Activated T-cell treated with anti-CD3 and anti-CD28 coated beads, Interleukin-2, amount 50 U/mL, for 72 hours (primary cell): ENCODE measurements at regions not wholly inside any gene's neighbourhood (a gene's known extent, or its start where the extent isn't known, plus 50 kb on each side); places are given as distances from the start of the nearest gene placed in this dataset.
"Not testable (repeated sequence)": the region's sequence is repeated elsewhere in the genome, so short reads cannot be mapped to it uniquely, and the experiment has no call there.

Source experiments
- ATAC-seq, 2 donors: fragments of 150-1000 bp; cut with Tn5 transposase; replicated peaks in 1 of 2; 2 replicates each; pipeline ENCODE4 v1.10.0; 2021; ENCODE audit warnings: moderate library complexity in 2 of 2, mild to moderate bottlenecking in 1 of 2
- DNase-seq, 2 donors: peaks; one replicate each; pipeline ENCODE4 v3.0.0; 2021 to 2022; ENCODE audit warnings: mixed read lengths in 1 of 2
- H3K27ac Mint-ChIP-seq: one replicate; pipeline ENCODE4 v1.8.0; 2022; ENCODE audit warnings: mild to moderate bottlenecking, moderate library complexity, mixed read lengths
- H3K27me3 Mint-ChIP-seq: one replicate; pipeline ENCODE4 v1.8.0; 2022; ENCODE audit warnings: low read depth, mixed read lengths
- H3K36me3 Mint-ChIP-seq, 2 donors: one replicate each; pipeline ENCODE4 v1.8.0; 2022; ENCODE audit warnings: mixed read lengths in 2 of 2, mild to moderate bottlenecking in 1 of 2; ENCODE audit not compliant: insufficient read depth in 2 of 2
- H3K4me1 Mint-ChIP-seq: one replicate; pipeline ENCODE4 v1.8.0; 2022; ENCODE audit warnings: low read depth, mixed read lengths
- H3K4me3 Mint-ChIP-seq, 2 donors: one replicate each; pipeline ENCODE4 v1.8.0; 2022; ENCODE audit warnings: mild to moderate bottlenecking in 2 of 2, mixed read lengths in 2 of 2, moderate library complexity in 2 of 2
- H3K9me3 Mint-ChIP-seq, 2 donors: one replicate each; pipeline ENCODE4 v1.8.0; 2022; ENCODE audit warnings: mixed read lengths in 2 of 2

DNA sequence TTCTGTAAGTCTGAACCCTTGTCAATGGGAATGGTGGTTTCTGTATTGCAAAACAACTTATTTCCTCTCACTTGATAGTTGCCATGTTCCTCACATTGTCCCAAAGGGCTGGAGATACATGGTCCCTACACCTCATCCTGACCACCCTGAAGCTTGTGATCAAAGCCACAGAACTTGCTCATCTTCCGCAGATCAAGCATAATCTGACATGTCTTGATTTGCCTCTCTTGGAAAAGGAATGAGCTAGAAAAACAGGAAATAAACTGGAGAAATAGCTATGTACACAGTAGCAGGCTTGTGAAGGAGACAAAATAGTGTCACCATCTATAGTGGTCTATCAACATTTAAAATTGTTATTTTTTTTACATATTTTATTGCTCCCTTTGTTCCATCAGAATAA lies 871.9 kb upstream of the C9orf72 start:
- no peak overlapping the region for H3K27ac Mint-ChIP-seq
- peaks cover 0 to 2% of the 10 kb centered on the region in 2 donors for H3K36me3 Mint-ChIP-seq
- H3K4me3 Mint-ChIP-seq = no peak overlapping the region
- DNase-seq (no peak), ATAC-seq (no peak)
- H3K4me1 Mint-ChIP-seq = no peaks in the 10 kb centered on the region
- peaks cover 13 to 15% of the 10 kb centered on the region in 2 donors for H3K9me3 Mint-ChIP-seq
- no peaks in the 10 kb centered on the region for H3K27me3 Mint-ChIP-seq

DNA sequence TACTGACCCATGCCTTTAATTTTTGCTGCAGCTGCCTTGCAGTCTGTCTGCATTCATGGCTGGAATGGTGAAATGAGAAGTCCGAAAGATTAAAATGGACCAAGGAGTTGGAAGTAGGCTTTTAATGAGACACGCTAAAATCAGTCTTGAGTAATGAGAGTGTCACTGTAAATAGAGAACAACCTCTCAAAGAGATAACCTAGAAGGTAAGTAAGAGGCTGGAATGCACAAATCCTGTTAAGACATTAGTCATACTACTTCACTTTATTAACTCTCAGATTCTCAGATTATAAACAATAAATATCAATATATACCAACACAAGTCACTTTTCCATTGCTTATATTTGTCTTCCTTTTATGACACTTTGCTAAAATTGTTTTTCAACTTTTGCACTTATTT lies 880.6 kb upstream of the C9orf72 start:
- ATAC-seq (no peak), DNase-seq (no peak)
- Mint-ChIP-seq H3K9me3 (peaks cover 4 to 7% of the 10 kb centered on the region in 2 donors), H3K27me3 (no peaks in the 10 kb centered on the region), H3K4me1 (no peaks in the 10 kb centered on the region), H3K4me3 (no peak overlapping the region), H3K27ac (no peak overlapping the region), H3K36me3 (no peaks in the 10 kb centered on the region)

DNA sequence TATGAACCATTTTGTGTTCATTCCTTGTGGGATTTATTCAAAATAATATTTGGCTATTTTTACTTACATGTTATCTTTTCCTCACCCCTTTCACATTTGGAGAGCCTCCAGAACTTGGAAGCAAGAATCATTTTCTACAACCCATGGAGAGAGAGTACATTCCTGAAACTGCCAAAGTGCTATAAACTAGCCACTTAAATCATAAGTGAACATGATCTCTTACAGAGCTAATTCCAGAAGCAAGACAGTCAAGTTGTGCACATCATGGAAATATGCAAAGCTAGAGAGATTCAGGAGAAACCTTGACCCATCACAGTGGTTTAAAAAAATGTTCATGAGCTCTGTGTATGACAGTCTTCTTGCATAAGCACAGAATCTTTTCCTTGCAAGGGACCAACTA lies 883.6 kb upstream of the C9orf72 start:
- DNase-seq (no peak), ATAC-seq (no peak)
- Mint-ChIP-seq H3K4me1 (no peaks in the 10 kb centered on the region), H3K36me3 (no peaks in the 10 kb centered on the region), H3K27me3 (no peaks in the 10 kb centered on the region), H3K4me3 (no peak overlapping the region), H3K9me3 (peaks cover 4 to 7% of the 10 kb centered on the region in 2 donors), H3K27ac (no peak overlapping the region)

DNA sequence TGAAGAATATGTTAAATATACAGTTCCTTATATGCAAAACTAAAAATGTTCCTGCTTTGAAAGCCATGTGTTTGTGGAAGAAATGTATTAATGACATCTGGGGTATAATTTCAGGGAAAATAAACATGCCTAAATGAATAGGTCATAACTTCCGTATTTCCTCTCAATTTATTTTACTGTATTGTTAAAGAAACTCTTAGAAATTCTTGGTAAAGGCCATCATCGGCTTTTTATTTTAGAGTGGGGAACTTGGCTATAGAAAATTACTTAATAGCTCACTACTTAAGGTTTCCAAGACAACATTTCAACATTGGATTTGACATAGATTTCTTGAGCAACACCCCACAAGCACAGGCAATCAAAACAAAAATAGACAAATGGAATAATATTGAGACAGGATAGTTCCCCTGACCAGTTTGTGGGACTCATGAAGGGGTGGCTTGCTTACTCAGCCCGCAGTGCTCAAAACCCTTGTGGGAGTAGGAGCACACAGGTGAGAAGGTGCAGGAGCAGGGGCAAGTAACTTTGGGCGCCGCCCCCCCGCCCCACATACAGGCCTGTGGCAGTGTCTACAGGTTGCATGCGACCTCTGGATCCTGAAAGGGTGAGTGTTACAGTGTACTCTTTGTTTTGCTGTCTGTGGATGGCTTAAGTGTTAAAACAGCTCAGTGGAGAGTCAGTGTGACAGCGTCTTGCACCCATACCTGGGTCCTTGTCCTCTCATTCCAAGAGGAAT lies 891.4 kb upstream of the C9orf72 start:
- DNase-seq (no peak), ATAC-seq (no peak)
- no peak overlapping the region for H3K27ac Mint-ChIP-seq
- H3K27me3 Mint-ChIP-seq = no peaks in the 10 kb centered on the region
- H3K36me3 Mint-ChIP-seq = no peaks in the 10 kb centered on the region
- H3K4me3 Mint-ChIP-seq = no peak overlapping the region
- H3K9me3 Mint-ChIP-seq = peaks cover 13 to 16% of the 10 kb centered on the region in 2 donors
- no peaks in the 10 kb centered on the region for H3K4me1 Mint-ChIP-seq

DNA sequence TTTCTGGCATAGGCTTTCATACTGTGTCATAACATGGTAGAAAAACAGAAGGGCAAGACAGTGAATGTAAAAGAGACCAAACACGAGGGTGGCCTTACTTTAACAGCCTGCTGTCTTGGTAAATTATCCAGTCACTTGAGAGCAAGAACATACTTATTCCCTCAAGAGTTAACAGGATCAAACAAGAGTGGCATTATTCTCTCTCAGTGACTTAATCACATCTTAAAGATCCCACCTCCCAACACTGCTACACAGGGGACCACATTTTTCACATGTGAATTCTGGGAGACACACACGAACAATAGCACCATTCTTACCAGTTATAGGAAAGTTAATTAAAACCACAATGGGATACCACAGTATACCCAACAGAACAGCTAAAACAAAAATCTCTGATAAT lies 898.0 kb upstream of the C9orf72 start:
- peaks cover 10 to 12% of the 10 kb centered on the region in 2 donors for H3K9me3 Mint-ChIP-seq
- DNase-seq (no peak), ATAC-seq (no peak)
- no peaks in the 10 kb centered on the region for H3K4me1 Mint-ChIP-seq
- no peak overlapping the region for H3K4me3 Mint-ChIP-seq
- no peaks in the 10 kb centered on the region for H3K36me3 Mint-ChIP-seq
- H3K27ac Mint-ChIP-seq = no peak overlapping the region
- H3K27me3 Mint-ChIP-seq = no peaks in the 10 kb centered on the region

DNA sequence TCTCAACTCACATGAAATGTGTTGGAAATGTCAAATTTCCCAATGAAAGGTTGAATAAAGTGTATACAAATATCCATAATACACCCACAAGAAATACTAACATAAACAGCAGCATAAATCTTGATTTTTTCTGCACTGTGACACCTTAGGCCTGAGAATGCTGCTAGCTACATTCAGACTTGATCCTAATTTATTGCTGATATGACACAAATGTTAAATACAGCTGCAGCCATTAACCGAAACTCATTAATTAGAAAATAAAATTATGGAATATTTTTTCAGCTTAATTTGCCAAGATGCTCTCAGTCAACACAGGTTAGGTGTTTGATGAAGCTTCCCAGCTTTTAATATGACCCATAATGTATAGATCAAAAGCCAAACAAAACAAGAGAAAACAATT lies 914.3 kb upstream of the C9orf72 start:
- Mint-ChIP-seq H3K27ac (no peak overlapping the region), H3K4me3 (no peak overlapping the region), H3K27me3 (no peaks in the 10 kb centered on the region), H3K36me3 (no peaks in the 10 kb centered on the region), H3K9me3 (peaks cover 0 to 1% of the 10 kb centered on the region in 2 donors), H3K4me1 (no peaks in the 10 kb centered on the region)
- ATAC-seq = no peak
- DNase-seq = no peak

DNA sequence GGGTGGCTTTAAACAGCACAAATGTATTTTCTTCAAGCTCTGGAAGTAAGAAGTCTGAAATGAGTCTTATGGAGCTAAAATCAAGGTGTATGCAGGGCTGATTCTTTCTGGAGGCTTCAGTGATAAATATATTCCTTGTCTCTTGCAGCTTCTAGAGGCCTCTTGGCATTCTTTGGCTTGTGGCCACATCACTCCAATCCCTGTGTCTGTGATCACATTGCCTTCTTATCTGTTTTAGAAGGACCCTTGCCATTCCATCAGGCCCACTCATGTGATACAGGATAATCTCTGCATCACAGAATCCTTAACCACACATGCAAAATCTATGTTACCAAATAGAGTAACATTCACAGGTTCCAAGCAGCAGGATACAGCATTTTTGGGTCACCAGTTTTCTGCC lies 917.8 kb upstream of the C9orf72 start:
- no peaks in the 10 kb centered on the region for H3K27me3 Mint-ChIP-seq
- no peaks in the 10 kb centered on the region for H3K4me1 Mint-ChIP-seq
- H3K9me3 Mint-ChIP-seq = peaks cover 9% of the 10 kb centered on the region in 2 donors
- no peak overlapping the region for H3K27ac Mint-ChIP-seq
- no peak overlapping the region for H3K4me3 Mint-ChIP-seq
- H3K36me3 Mint-ChIP-seq = peaks cover 0 to 3% of the 10 kb centered on the region in 2 donors
- ATAC-seq (no peak), DNase-seq (no peak)

DNA sequence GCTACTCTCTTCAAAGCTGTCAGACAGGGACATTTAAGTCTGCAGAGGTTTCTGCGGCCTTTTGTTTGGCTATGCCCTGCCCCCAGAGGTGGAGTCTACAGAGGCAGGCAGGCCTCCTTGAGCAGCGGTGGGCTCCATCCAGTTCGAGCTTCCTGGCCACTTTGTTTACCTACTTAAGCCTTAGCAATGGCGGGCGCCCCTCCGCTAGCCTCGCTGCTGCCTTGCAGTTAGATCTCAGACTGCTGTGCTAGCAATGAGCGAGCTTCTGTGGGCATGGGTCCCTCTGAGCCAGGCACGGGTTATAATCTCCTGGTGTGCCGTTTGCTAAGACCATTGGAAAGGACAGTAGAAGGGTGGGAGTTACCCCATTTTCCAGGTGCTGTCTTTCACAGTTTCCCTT lies 924.9 kb upstream of the C9orf72 start:
- peaks cover 11 to 13% of the 10 kb centered on the region in 2 donors for H3K9me3 Mint-ChIP-seq
- H3K27me3 Mint-ChIP-seq, DNase-seq, H3K27ac Mint-ChIP-seq, H3K36me3 Mint-ChIP-seq, H3K4me3 Mint-ChIP-seq, H3K4me1 Mint-ChIP-seq, ATAC-seq: not testable (repeated sequence)

DNA sequence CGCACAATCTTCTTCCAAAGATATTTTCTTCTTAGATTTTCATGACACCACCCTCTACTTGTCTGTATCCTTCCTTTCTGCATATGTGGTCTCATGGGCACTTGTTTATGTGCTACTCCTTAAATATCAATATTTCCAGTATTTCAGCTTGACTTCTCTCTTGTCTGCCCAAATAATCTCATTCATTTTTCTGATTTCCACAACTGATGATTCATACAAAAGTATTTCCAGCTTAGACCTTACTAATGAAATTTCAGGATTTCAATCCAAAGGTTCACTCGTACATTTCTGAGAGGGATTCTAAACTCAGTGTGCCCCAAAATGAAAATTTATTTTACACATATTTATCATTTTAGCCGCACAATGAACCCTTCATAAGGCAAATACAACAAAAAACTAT lies 928.9 kb upstream of the C9orf72 start:
- H3K27me3 Mint-ChIP-seq = no peaks in the 10 kb centered on the region
- H3K4me3 Mint-ChIP-seq = no peak overlapping the region
- DNase-seq = no peak
- no peak for ATAC-seq
- H3K27ac Mint-ChIP-seq = no peak overlapping the region
- H3K9me3 Mint-ChIP-seq = peaks cover 1 to 4% of the 10 kb centered on the region in 2 donors
- no peaks in the 10 kb centered on the region for H3K4me1 Mint-ChIP-seq
- no peaks in the 10 kb centered on the region for H3K36me3 Mint-ChIP-seq

DNA sequence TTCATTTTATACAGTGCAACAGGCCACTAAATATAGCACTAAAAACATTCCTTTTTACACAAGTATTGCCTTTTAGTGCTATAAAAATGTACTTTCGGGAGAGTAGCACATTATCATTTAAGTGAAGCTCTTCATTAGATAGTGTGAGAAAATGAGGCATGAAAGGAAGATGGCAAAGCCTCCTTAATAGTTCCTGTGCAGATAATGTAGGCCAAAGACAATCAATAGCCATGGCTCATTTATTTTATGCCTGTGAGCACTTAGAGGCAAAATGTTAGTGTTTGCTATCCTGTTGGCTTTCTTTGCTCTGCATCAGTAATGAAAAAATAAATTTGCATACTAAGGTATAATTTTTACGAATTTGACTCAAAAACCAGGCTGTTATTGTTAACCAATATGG lies 929.5 kb upstream of the C9orf72 start:
- Mint-ChIP-seq H3K9me3 (peaks cover 1 to 2% of the 10 kb centered on the region in 2 donors), H3K27ac (no peak overlapping the region), H3K4me3 (no peak overlapping the region), H3K27me3 (no peaks in the 10 kb centered on the region), H3K4me1 (no peaks in the 10 kb centered on the region), H3K36me3 (no peaks in the 10 kb centered on the region)
- no peak for DNase-seq
- ATAC-seq = no peak

DNA sequence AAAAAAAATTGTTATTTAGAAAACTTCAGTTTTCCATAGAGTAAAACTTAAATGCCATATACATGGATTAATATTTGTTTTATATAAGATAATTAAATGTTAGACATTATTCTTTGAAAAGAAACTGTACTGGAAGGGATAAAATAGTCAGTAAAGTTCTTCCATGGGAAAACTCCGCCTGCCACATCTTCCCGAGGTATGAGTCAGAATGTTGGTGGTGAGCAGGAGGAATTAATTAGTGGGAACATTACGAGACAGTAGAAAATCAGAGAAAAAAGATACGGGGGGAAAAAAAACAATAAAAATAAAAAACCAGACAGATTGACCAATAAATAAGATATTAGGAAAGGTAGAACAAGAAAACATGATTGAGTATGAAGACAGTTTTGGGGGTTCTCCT lies 930.3 kb upstream of the C9orf72 start:
- ATAC-seq = no peak
- H3K36me3 Mint-ChIP-seq = no peaks in the 10 kb centered on the region
- no peak overlapping the region for H3K4me3 Mint-ChIP-seq
- no peak for DNase-seq
- H3K9me3 Mint-ChIP-seq = peaks cover 1 to 2% of the 10 kb centered on the region in 2 donors
- no peak overlapping the region for H3K27ac Mint-ChIP-seq
- H3K27me3 Mint-ChIP-seq = no peaks in the 10 kb centered on the region
- no peaks in the 10 kb centered on the region for H3K4me1 Mint-ChIP-seq

DNA sequence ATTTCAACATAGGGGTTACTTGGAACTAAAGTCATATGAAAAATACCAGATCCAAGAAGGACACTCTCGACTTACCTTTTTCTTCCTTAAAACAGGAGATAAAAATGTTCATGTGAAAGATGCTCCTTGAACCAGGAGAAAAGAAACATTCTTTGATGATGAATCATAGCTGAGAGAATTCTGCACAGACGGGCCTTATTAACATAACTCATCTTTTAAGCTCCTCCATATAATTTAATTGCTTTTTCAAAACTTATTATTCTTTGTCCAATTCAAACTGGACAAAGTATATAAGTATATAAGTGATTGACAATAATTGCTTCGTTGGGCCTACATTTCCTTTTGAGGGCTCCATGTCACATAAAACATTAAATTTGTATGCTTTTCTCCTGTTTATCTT lies 945.2 kb upstream of the C9orf72 start:
- no peaks in the 10 kb centered on the region for H3K36me3 Mint-ChIP-seq
- no peaks in the 10 kb centered on the region for H3K27me3 Mint-ChIP-seq
- H3K27ac Mint-ChIP-seq = no peak overlapping the region
- H3K4me3 Mint-ChIP-seq = no peak overlapping the region
- ATAC-seq (no peak), DNase-seq (no peak)
- peaks cover 5 to 8% of the 10 kb centered on the region in 2 donors for H3K9me3 Mint-ChIP-seq
- no peaks in the 10 kb centered on the region for H3K4me1 Mint-ChIP-seq

DNA sequence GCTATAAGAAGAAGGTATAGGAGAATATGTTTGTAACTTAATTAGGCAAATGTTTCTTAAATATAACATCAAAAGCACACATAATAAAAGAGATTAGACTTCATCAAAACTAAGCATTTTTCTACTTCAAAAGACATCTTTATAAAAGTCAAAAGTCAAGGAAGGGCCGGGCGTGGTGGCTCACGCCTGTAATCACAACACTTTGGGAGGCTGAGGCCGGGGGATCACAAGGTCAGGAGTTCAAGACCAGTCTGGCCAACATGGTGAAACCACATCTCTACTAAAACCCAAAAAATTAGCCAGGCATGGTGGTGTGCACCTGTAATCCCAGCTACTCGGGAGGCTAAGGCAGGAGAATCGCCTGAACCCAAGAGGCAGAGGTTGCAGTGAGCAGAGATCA lies 951.0 kb upstream of the C9orf72 start:
- ATAC-seq, H3K4me3 Mint-ChIP-seq, H3K27me3 Mint-ChIP-seq, DNase-seq, H3K4me1 Mint-ChIP-seq, H3K36me3 Mint-ChIP-seq, H3K27ac Mint-ChIP-seq: not testable (repeated sequence)
- peaks cover 9 to 10% of the 10 kb centered on the region in 2 donors for H3K9me3 Mint-ChIP-seq

DNA sequence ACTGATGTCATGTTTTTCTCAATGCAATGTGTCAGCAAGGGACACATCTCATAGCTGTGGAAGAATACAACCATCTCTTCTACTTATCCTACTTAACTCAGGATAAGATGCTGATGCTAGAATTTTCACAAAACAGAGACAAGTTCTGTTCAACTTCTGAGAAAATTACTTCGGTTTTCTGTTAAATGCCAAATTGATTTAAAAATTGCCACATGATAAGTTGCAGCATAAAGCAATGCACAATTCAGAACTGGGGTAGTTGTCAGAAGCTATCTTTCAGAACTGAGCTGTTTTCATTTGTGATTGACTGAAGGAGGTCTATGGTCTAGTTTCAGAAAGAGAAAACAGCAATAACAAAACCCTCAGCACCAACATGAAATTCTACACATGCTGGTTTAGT lies 954.8 kb upstream of the C9orf72 start:
- DNase-seq (no peak), ATAC-seq (no peak)
- Mint-ChIP-seq H3K4me3 (no peak overlapping the region), H3K27me3 (no peaks in the 10 kb centered on the region), H3K36me3 (no peaks in the 10 kb centered on the region), H3K27ac (no peak overlapping the region), H3K4me1 (no peaks in the 10 kb centered on the region), H3K9me3 (peaks cover 4 to 7% of the 10 kb centered on the region in 2 donors)
